DOHH2 (cell line): ENCODE measurements at regions not wholly inside any gene's neighbourhood (a gene's known extent, or its start where the extent isn't known, plus 50 kb on each side); places are given as distances from the start of the nearest gene placed in this dataset.

Experiments
- EZH2phosphoT487 ChIP-seq: fragments of 200-600 bp; sonication (generic); IDR thresholded peaks from 2 replicates; pipeline ENCODE4 v1.6.1; 2017; ENCODE audit warnings: borderline replicate concordance, mild to moderate bottlenecking, antibody characterized with exemption, low read length, moderate library complexity, mixed read lengths
- TF ChIP-seq, protein P1 (sequence below): fragments of 200-600 bp; sonication (generic); IDR thresholded peaks from one replicate; pipeline ENCODE4 v1.5.1; 2014; ENCODE audit warnings: antibody characterized with exemption, mild to moderate bottlenecking, low read depth, low read length; ENCODE audit not compliant: poor library complexity, severe bottlenecking

DNA sequence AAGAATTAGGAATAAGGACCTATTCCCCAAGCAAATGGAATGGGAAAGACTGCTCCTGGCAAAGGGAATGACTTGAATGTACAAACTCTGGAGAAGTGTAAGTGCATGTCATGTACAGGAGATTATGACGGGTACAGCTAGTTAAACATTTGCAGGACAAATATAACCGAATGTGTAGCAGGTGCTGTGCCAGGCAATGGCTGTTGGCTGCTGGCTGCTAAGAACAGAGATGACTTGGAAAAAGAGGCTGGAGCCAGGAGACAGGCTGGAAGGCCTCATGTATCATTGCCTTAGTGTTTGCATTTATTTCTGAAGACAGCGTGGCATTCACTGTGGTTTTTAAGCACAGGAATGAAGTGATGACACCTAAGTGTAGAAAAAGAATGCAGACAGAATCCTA, 136.8 kb downstream of the TTC8 start:
- TF ChIP-seq, protein P1, sequence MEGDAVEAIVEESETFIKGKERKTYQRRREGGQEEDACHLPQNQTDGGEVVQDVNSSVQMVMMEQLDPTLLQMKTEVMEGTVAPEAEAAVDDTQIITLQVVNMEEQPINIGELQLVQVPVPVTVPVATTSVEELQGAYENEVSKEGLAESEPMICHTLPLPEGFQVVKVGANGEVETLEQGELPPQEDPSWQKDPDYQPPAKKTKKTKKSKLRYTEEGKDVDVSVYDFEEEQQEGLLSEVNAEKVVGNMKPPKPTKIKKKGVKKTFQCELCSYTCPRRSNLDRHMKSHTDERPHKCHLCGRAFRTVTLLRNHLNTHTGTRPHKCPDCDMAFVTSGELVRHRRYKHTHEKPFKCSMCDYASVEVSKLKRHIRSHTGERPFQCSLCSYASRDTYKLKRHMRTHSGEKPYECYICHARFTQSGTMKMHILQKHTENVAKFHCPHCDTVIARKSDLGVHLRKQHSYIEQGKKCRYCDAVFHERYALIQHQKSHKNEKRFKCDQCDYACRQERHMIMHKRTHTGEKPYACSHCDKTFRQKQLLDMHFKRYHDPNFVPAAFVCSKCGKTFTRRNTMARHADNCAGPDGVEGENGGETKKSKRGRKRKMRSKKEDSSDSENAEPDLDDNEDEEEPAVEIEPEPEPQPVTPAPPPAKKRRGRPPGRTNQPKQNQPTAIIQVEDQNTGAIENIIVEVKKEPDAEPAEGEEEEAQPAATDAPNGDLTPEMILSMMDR = no peak
- no peak for TF ChIP-seq EZH2phosphoT487
